GM19463 (cell line): ENCODE measurements at regions not wholly inside any gene's neighbourhood (a gene's known extent, or its start where the extent isn't known, plus 50 kb on each side); places are given as distances from the start of the nearest gene placed in this dataset.

Source experiments
- ATAC-seq: cut with Tn5 transposase; IDR thresholded peaks from one replicate; pipeline ENCODE4 v1.9.1; 2021; ENCODE audit warnings: mild to moderate bottlenecking, moderate library complexity; ENCODE audit not compliant: unreplicated experiment

GRCh38 chr2:3959372-3959771, 256.0 kb downstream of the DCDC2C start:
- no peak for ATAC-seq

DNA sequence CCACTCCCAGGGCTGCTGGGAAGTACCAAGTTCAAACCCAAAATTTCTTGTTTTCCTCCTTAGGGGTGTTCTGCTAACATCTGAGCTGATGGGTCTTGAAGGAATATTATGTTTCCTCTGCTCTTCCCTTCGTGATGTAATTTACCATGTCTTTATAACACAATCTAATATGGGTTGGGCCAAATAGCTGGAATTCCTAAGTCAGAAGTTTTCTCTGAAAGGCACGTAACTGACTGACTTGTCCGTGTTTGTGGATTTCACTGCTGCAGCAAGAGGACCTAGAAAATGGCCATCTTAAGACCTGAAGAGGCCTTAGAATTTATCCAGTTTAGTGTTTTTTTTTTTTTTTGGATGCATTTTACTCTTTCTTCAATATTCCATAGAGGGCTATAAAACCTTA, 256.7 kb downstream of the DCDC2C start:
- ATAC-seq = no peak

- no peak for ATAC-seq
Observed at GRCh38 chr2:3962719-3963118, 259.3 kb downstream of the DCDC2C start.

- ATAC-seq = no peak
Observed at GRCh38 chr2:3965211-3965610, 261.8 kb downstream of the DCDC2C start.

GRCh38 chr2:3965953-3966352, 262.6 kb downstream of the DCDC2C start:
- no peak for ATAC-seq

DNA sequence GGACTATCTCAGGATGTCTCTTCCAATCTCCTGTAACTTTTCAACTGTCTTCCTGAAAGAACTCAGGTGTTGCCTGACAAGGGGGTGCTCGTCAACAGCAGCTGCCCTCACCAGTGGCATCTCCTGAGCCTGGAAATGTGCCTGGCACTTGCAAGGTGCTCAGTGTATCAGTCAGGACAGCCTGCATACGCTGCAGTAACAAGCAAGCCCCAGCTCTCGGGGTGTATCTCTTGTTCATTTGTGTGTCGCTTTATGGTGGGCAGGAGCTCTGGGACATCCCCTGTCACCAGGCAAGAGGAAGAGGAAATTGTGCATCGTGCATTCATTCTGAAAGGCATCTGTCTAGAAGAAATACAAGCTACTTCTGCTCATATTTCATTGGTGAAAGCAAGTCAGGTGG, 263.1 kb downstream of the DCDC2C start:
- no peak for ATAC-seq

DNA sequence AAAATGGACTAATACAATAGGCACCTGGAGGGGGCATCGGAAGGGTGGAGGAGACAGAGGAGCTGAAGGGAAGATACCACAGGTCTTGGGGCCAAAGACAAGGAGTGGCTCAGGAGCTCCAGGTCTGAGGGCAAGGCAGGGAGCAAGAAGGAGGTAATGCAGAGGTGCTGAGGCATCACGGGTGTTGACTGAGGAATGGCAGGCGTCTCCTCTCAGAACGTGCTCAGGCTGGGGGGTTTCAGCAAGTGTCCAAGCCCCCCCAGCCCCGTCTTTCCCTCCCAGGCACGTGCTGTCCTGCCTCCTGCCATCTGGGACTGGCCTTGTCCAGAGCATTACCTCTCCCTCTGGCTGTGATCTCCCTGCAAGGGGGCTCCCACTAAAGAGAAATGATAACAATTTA, 265.4 kb downstream of the DCDC2C start:
- ATAC-seq = no peak

- no peak for ATAC-seq
Observed at GRCh38 chr2:3970791-3971651, 267.6 kb downstream of the DCDC2C start.

DNA sequence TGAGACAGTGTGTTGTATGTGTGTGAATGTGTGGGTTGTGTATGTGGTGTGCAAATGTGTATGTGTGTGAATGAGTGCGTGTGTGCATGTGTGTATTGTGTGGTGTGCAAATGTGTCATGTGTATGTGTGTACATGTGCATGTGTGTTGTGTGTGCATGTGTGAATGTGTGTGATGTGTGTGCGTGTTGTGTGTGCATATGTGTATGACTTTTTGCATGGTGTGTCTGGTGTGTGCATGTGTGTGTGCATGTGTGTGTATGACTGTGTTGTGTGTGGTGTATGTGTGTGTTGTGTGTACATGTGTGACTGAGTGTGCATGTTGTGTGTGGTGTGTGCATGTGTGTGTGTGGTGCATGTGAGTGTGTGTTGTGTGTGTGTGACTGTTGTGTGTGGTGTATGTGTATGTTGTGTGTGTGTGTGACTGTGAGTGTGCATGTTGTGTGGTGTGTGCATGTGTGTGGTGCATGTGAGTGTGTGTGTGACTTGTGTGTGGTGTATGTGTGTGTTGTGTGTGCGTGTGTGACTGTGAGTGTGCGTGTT, 268.3 kb downstream of the DCDC2C start:
- no peak for ATAC-seq

DNA sequence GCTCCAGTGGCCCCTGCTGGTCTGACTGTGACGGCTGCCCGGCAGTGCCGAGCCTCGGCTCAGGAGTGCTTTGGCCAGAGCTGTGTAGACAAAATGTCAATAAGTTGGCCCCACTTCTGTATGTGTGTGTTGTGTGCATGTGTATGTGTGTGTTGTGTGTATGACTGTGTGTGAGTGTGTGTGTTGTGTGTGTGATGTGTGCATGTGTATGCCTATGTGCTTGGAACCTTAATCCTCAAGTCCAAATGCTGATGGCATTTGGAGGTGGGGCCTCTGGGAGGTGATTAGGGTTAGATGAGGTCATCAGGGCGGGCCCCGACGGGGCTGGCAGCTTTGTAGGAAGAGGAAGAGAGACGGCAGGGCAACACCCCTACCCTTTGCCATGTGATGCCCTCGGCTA, 269.0 kb downstream of the DCDC2C start:
- ATAC-seq = no peak

GRCh38 chr2:3974765-3975164, 271.4 kb downstream of the DCDC2C start:
- no peak for ATAC-seq

DNA sequence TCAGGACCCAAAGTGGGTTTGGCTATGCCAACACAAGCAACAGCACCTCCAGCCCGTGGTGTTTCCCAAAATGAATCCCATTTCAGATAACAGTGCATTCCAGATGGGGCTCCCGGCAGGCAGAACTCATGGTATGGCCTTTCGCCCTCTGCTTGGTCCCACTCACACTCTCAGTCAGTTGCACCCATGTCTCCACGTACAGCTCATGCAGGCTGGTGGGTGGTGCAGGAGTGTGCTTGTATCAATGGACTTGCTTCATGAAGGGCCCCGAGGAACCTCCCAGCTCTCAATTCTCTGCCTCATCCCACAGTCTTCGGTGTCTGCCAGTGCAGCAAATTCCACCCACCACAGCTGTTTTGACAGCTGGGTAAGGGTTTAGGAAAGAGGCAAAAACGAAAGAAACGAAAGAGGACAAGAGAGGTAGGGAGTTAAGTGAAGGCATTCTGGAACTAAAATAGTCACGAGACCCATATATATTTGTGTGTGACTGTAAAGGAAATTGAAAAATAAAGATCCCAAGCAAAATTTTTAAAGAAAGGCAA, 278.1 kb downstream of the DCDC2C start:
- ATAC-seq = no peak

DNA sequence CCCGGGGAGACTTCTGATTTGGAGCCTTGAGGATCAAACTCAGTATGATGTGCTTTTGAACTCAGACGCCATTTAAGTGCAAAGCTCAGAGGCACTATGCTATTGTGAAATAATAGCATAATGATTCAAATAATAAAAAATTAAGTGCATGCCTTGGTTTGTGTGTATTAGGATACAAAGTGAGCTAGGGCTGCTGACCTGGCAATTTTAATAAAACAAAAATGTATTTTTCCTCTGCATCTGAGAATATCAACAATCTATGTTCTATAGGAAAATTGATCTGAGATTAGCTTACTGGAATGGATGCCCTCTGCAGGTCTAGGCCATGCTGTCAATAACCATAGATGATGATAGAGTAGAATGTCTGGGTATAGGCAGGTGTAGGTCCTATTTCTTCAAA, 278.8 kb downstream of the DCDC2C start:
- no peak for ATAC-seq

- ATAC-seq = no peak
Observed at GRCh38 chr2:3986063-3986462, 282.7 kb downstream of the DCDC2C start.

GRCh38 chr2:3986530-3987258, 283.3 kb downstream of the DCDC2C start:
- ATAC-seq = no peak

- no peak for ATAC-seq
Observed at GRCh38 chr2:4002841-4003403, 299.5 kb downstream of the DCDC2C start.

DNA sequence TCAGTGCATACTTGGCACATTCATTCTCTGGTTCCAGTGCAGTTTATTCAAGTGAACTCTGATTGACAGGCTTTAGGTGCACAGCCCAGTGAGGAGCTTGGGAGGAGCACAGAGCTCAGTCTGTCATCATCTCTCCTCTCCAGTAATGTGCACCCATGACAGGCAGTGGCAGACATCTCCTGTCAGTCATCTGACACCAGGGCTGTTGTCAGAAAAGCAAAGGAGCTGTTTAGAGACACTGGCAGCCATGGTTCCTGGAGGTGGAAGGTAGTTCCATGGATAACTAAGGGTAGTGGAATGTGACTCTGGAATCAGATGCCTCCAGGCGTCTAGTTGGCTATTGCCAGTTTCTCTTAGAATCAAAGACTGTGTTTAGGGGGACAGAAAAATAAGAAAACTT, 308.8 kb downstream of the DCDC2C start:
- no peak for ATAC-seq

DNA sequence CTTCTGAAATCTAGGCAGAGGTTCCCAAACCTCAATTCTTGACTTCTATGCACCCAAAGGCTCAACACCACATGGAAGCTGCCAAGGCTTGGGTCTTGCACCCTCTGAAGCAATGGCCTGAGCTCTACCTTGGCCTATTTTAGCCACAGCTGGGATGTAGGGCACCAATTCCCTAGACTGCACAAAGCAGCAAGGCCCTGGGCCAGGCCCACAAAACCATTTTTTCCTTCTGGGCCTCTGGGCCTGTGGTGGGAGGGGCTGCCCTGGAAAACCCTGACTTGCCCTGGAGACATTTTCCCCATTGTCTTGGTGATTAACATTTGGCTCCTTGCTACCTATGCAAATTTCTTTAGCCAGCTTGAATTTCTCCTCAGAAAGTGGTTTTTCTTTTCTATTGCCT, 315.2 kb downstream of the DCDC2C start:
- ATAC-seq = no peak

- no peak for ATAC-seq
Observed at GRCh38 chr2:4020153-4020552, 316.8 kb downstream of the DCDC2C start.

GRCh38 chr2:4020649-4021048, 317.3 kb downstream of the DCDC2C start:
- no peak for ATAC-seq

GRCh38 chr2:4024605-4025004, 321.2 kb downstream of the DCDC2C start:
- ATAC-seq = no peak
